IMR-90 (cell line): ENCODE measurements at regions not wholly inside any gene's neighbourhood (a gene's known extent, or its start where the extent isn't known, plus 50 kb on each side); places are given as distances from the start of the nearest gene placed in this dataset.

Source experiments
- ATAC-seq: fragments of 200-7000 bp; cut with Tn5 transposase; 2 replicates; pipeline ENCODE4 v1.9.1; 2020; ENCODE audit warnings: low read depth, mild to moderate bottlenecking, moderate library complexity
- BruUV-seq: library from RNA; stranded (reverse); fragments of 400-500 nt; replicated peaks from 2 replicates; lab custom pipeline; 2021; lab: Mats Ljungman, UMichigan
- CTCF ChIA-PET: fragments of 300-600 bp; formaldehyde crosslinking; extraction: SDS; loops from one replicate; lab custom pipeline; 2021; ENCODE audit warnings: antibody characterized with exemption; lab: Yijun Ruan, JAX
- POLR2A ChIA-PET: fragments of 300-600 bp; sonication (Branson Sonifier 250); formaldehyde crosslinking; loops from one replicate; lab custom pipeline; 2022; ENCODE audit warnings: antibody characterized with exemption; ENCODE audit not compliant: unreplicated experiment; lab: Charles Lee
- DNase-seq: peaks from one replicate; pipeline ENCODE4 v3.0.0; 2013
- H2AFZ ChIP-seq: replicated peaks from 2 replicates; pipeline ENCODE3; 2013; ENCODE audit warnings: low read length, mild to moderate bottlenecking; ENCODE audit not compliant: poor library complexity
- H2AK5ac ChIP-seq: 2 replicates; pipeline ENCODE4 v1.6.1; 2013; ENCODE audit warnings: low read depth, low read length, inconsistent platforms
- H2AK9ac ChIP-seq: replicated peaks from 2 replicates; pipeline ENCODE3; 2013; ENCODE audit warnings: mild to moderate bottlenecking, low read depth, low read length, moderate library complexity; ENCODE audit not compliant: poor library complexity
- H2BK120ac ChIP-seq: 2 replicates; pipeline ENCODE4 v1.6.1; 2013; ENCODE audit warnings: low read depth, low read length, inconsistent platforms
- H2BK15ac ChIP-seq: 3 replicates; pipeline ENCODE4 v1.6.1; 2013; ENCODE audit warnings: low read depth, low read length, inconsistent platforms
- H2BK20ac ChIP-seq: 2 replicates; pipeline ENCODE4 v1.6.1; 2013; ENCODE audit warnings: low read depth, mild to moderate bottlenecking, inconsistent platforms, low read length, moderate library complexity
- H2BK5ac ChIP-seq: 2 replicates; pipeline ENCODE4 v1.6.1; 2013; ENCODE audit warnings: mild to moderate bottlenecking, low read depth, low read length, inconsistent platforms; ENCODE audit not compliant: poor library complexity, severe bottlenecking
- H3K14ac ChIP-seq: replicated peaks from 2 replicates; pipeline ENCODE4 v1.6.1; 2013; ENCODE audit warnings: low read depth, low read length, inconsistent platforms
- H3K18ac ChIP-seq: 2 replicates; pipeline ENCODE4 v1.6.1; 2013; ENCODE audit warnings: low read depth, low read length, control low read depth
- H3K23ac ChIP-seq: 2 replicates; pipeline ENCODE4 v1.6.1; 2013; ENCODE audit warnings: low read depth, low read length, inconsistent platforms
- H3K27ac ChIP-seq: 2 replicates; pipeline ENCODE4 v1.5.1; 2013; ENCODE audit warnings: mild to moderate bottlenecking, control low read depth, low read length; ENCODE audit not compliant: insufficient read depth
- H3K27me3 ChIP-seq: 2 replicates; pipeline ENCODE4 v1.6.1; 2013; ENCODE audit warnings: low read length; ENCODE audit not compliant: control insufficient read depth, insufficient read depth
- H3K36me3 ChIP-seq: 2 replicates; pipeline ENCODE4 v1.6.1; 2013; ENCODE audit warnings: low read length, mixed read lengths; ENCODE audit not compliant: control insufficient read depth, insufficient read depth
- H3K4ac ChIP-seq: 2 replicates; pipeline ENCODE4 v1.6.1; 2013; ENCODE audit warnings: low read depth, low read length, inconsistent platforms
- H3K4me1 ChIP-seq: 2 replicates; pipeline ENCODE4 v1.6.1; 2013; ENCODE audit warnings: low read length, mixed read lengths; ENCODE audit not compliant: control insufficient read depth, insufficient read depth
- H3K4me2 ChIP-seq: 2 replicates; pipeline ENCODE4 v1.6.1; 2013; ENCODE audit warnings: low read depth, mild to moderate bottlenecking, control low read depth, low read length, moderate library complexity
- H3K4me3 ChIP-seq: 2 replicates; pipeline ENCODE4 v1.5.1; 2013; ENCODE audit warnings: low read depth, mild to moderate bottlenecking, control low read depth, low read length, moderate library complexity; ENCODE audit not compliant: insufficient read depth
- H3K56ac ChIP-seq: 2 replicates; pipeline ENCODE4 v1.6.1; 2013; ENCODE audit warnings: low read length, inconsistent platforms; ENCODE audit not compliant: insufficient read depth; ENCODE audit errors: extremely low read depth
- H3K79me1 ChIP-seq, 2 experiments: 2 replicates each; pipeline ENCODE4 v1.6.1; 2013; ENCODE audit warnings: low read length in 2 of 2, inconsistent platforms in 1 of 2, low read depth in 1 of 2
- H3K9ac ChIP-seq: 2 replicates; pipeline ENCODE4 v1.6.1; 2013; ENCODE audit warnings: low read depth, low read length, control low read depth
- H3K9me1 ChIP-seq: 2 replicates; pipeline ENCODE4 v1.6.1; 2013; ENCODE audit warnings: low read length, inconsistent platforms; ENCODE audit not compliant: insufficient read depth
- H3K9me3 ChIP-seq: 2 replicates; pipeline ENCODE4 v1.6.1; 2013; ENCODE audit warnings: low read length; ENCODE audit not compliant: control insufficient read depth, insufficient read depth
- H4K20me1 ChIP-seq: 2 replicates; pipeline ENCODE4 v1.6.1; 2013; ENCODE audit warnings: low read length, inconsistent platforms; ENCODE audit not compliant: insufficient read depth
- H4K5ac ChIP-seq: 2 replicates; pipeline ENCODE4 v1.6.1; 2013; ENCODE audit warnings: mild to moderate bottlenecking, low read depth, low read length, control low read depth
- H4K8ac ChIP-seq, 2 experiments: 2 replicates each; pipeline ENCODE4 v1.6.1; 2013; ENCODE audit warnings: low read depth in 2 of 2, low read length in 2 of 2, control low read depth in 1 of 2, inconsistent platforms in 1 of 2
- H4K91ac ChIP-seq: 2 replicates; pipeline ENCODE4 v1.6.1; 2013; ENCODE audit warnings: low read depth, low read length, inconsistent platforms; ENCODE audit not compliant: insufficient read depth
- BHLHE40 ChIP-seq: fragments of 150-350 bp; IDR thresholded peaks from 2 replicates; pipeline ENCODE4 v1.6.1; 2016; ENCODE audit warnings: mild to moderate bottlenecking, low read depth, low read length
- CEBPB ChIP-seq: IDR thresholded peaks from 2 replicates; pipeline ENCODE4 v1.6.1; 2012; ENCODE audit warnings: low read depth, low read length, improper control_type of control experiment
- ELK1 ChIP-seq: fragments of 150-350 bp; IDR thresholded peaks from 2 replicates; pipeline ENCODE4 v1.6.1; 2016; ENCODE audit warnings: low read depth, mild to moderate bottlenecking, low read length, moderate library complexity, borderline replicate concordance
- FOS ChIP-seq: fragments of 150-350 bp; IDR thresholded peaks from 2 replicates; pipeline ENCODE4 v1.6.1; 2016; ENCODE audit warnings: low read depth, low read length
- MAFK ChIP-seq: IDR thresholded peaks from 2 replicates; pipeline ENCODE4 v1.6.1; 2012; ENCODE audit warnings: low read depth, low read length, improper control_type of control experiment
- MAZ ChIP-seq: IDR thresholded peaks from 2 replicates; pipeline ENCODE4 v1.6.1; 2012; ENCODE audit warnings: low read depth, mild to moderate bottlenecking, low read length, improper control_type of control experiment, moderate library complexity, borderline replicate concordance
- NFE2L2 ChIP-seq: fragments of 150-350 bp; IDR thresholded peaks from 2 replicates; pipeline ENCODE4 v1.6.1; 2016; ENCODE audit warnings: low read depth, mild to moderate bottlenecking, low read length
- POLR2A ChIP-seq: IDR thresholded peaks from 2 replicates; pipeline ENCODE4 v1.6.1; 2012; ENCODE audit warnings: mild to moderate bottlenecking, low read depth, low read length
- RAD21 ChIP-seq: IDR thresholded peaks from 2 replicates; pipeline ENCODE4 v1.6.1; 2012; ENCODE audit warnings: low read length, improper control_type of control experiment
- RCOR1 ChIP-seq: IDR thresholded peaks from 2 replicates; pipeline ENCODE4 v1.6.1; 2012; ENCODE audit warnings: mild to moderate bottlenecking, low read length, improper control_type of control experiment; ENCODE audit not compliant: insufficient replicate concordance
- RFX5 ChIP-seq: IDR thresholded peaks from 2 replicates; pipeline ENCODE4 v1.8.0; 2012; ENCODE audit warnings: low read depth, mild to moderate bottlenecking, low read length, moderate library complexity
- SMC3 ChIP-seq: fragments of 150-350 bp; IDR thresholded peaks from 2 replicates; pipeline ENCODE4 v1.6.1; 2016; ENCODE audit warnings: low read depth, mild to moderate bottlenecking, antibody characterized with exemption, low read length, moderate library complexity
- USF2 ChIP-seq: fragments of 150-350 bp; IDR thresholded peaks from 2 replicates; pipeline ENCODE4 v1.6.1; 2017; ENCODE audit warnings: mild to moderate bottlenecking, antibody characterized with exemption, low read length, low read depth
- WGBS, 2 experiments: methylation state at CpG; one replicate each; pipeline versions ENCODE4 v1.1.5 to v1.1.7; 2013; ENCODE audit warnings: missing lambda C conversion rate in 2 of 2; ENCODE audit not compliant: insufficient read length in 1 of 2; ENCODE audit errors: extremely low coverage in 2 of 2; 5-methylcytosine and 5-hydroxymethylcytosine counted together
- dilution Hi-C: fragments of 300-500 bp; cut with HindIII; formaldehyde crosslinking; loops from one replicate; pipeline ENCODE4 v1.14.3; 2018; ENCODE audit warnings: low sequenced_read_pairs; ENCODE audit not compliant: unreplicated experiment
- in situ Hi-C: fragments of 300-500 bp; cut with MboI; formaldehyde crosslinking; loops from 3 replicates; pipeline ENCODE4 v1.14.3; 2019; ENCODE audit warnings: low sequenced_read_pairs, inconsistent platforms, mixed read lengths
- intact Hi-C: fragments of 100-400 bp; cut with micrococcal nuclease; formaldehyde crosslinking; loops from 2 replicates; pipeline ENCODE4 v1.10.0; 2022

GRCh38 chr18:73244401-73244800 lies 376.6 kb upstream of the NETO1 start:
- WGBS, 2 experiments: no CpG with 5 or more reads among the region's 1 CpG
- no peak for ATAC-seq
- no TSS peak for BruUV-seq

More at GRCh38 chr18:73244401-73244800, 376.6 kb upstream of the NETO1 start:
- Histone ChIP-seq H3K56ac (no peak overlapping the region), H2AFZ (no peak overlapping the region), H3K4me2 (no peak overlapping the region), H2BK5ac (no peak overlapping the region), H2BK120ac (no peak overlapping the region), H3K27me3 (no peaks in the 10 kb centered on the region), H3K14ac (no peak overlapping the region), H2BK20ac (no peak overlapping the region), H3K36me3 (no peaks in the 10 kb centered on the region), H2BK15ac (no peak overlapping the region), H3K27ac (no peak overlapping the region), H3K79me1 (no peaks in the 10 kb centered on the region), H4K20me1 (no peaks in the 10 kb centered on the region), H2AK5ac (no peak overlapping the region), H3K9me1 (no peaks in the 10 kb centered on the region), H3K4me3 (no peak overlapping the region), H3K9me3 (no peaks in the 10 kb centered on the region), H4K91ac (no peak overlapping the region), H3K4me1 (no peaks in the 10 kb centered on the region), H3K9ac (no peak overlapping the region), H4K8ac (no peak overlapping the region), H2AK9ac (no peak overlapping the region), H4K5ac (no peak overlapping the region), H3K23ac (no peak overlapping the region), H3K18ac (no peak overlapping the region), H3K4ac (no peak overlapping the region)
- ChIA-PET POLR2A (no interaction called here), CTCF (interaction anchor here (0.5 kb wide), 1 partner anchor 965 kb away, joined by 6 read pairs; no protein-coding TSS in a partner anchor)
- dilution Hi-C loops: no loop called here
- TF ChIP-seq POLR2A (no peak), USF2 (no peak), SMC3 (no peak), CEBPB (no peak), NFE2L2 (no peak), RAD21 (no peak), RCOR1 (no peak), BHLHE40 (no peak), RFX5 (no peak), FOS (no peak), ELK1 (no peak), MAFK (no peak), MAZ (no peak)
- in situ Hi-C loops: no loop called here
- DNase-seq: peak; percentile 34
- intact Hi-C loops: no loop called here
